Endodermal cell (in vitro differentiated cells): ENCODE measurements at regions not wholly inside any gene's neighbourhood (a gene's known extent, or its start where the extent isn't known, plus 50 kb on each side); places are given as distances from the start of the nearest gene placed in this dataset.

ENCODE experiments used
- DNase-seq: peaks from one replicate; pipeline ENCODE4 v3.0.0-alpha.2; 2017
- H3K27ac ChIP-seq: 2 replicates; pipeline ENCODE4 v1.5.1; 2013; ENCODE audit warnings: mild to moderate bottlenecking, low read depth, low read length, moderate library complexity
- H3K27me3 ChIP-seq: 2 replicates; pipeline ENCODE4 v1.6.1; 2013; ENCODE audit warnings: mild to moderate bottlenecking, low read length, moderate library complexity; ENCODE audit not compliant: insufficient read depth, control insufficient read depth, poor library complexity, severe bottlenecking
- H3K36me3 ChIP-seq: 2 replicates; pipeline ENCODE4 v1.7.0; 2013; ENCODE audit warnings: mild to moderate bottlenecking, low read length, moderate library complexity; ENCODE audit not compliant: control insufficient read depth, insufficient read depth
- H3K4me1 ChIP-seq: one replicate; pipeline ENCODE4 v1.7.0; 2013; ENCODE audit warnings: low read length; ENCODE audit not compliant: control insufficient read depth, insufficient read depth
- H3K4me3 ChIP-seq: 2 replicates; pipeline ENCODE4 v1.5.1; 2013; ENCODE audit warnings: mild to moderate bottlenecking, low read length, moderate library complexity
- H3K9ac ChIP-seq: 2 replicates; pipeline ENCODE4 v1.6.1; 2013; ENCODE audit warnings: mild to moderate bottlenecking, low read length, moderate library complexity; ENCODE audit not compliant: poor library complexity, severe bottlenecking; ENCODE audit errors: extremely low read depth
- H3K9me3 ChIP-seq: 2 replicates; pipeline ENCODE4 v1.6.1; 2013; ENCODE audit warnings: mild to moderate bottlenecking, low read length, moderate library complexity; ENCODE audit not compliant: control insufficient read depth
- H3K27ac Mint-ChIP-seq: 2 replicates; pipeline ENCODE4 v1.8.0; 2020; ENCODE audit warnings: mixed read lengths
- H3K27me3 Mint-ChIP-seq: 2 replicates; pipeline ENCODE4 v1.8.0; 2021; ENCODE audit warnings: mild to moderate bottlenecking, mixed read lengths; ENCODE audit not compliant: insufficient read depth
- H3K36me3 Mint-ChIP-seq: 2 replicates; pipeline ENCODE4 v1.8.0; 2020; ENCODE audit warnings: low read depth, mixed read lengths
- H3K4me1 Mint-ChIP-seq: 2 replicates; pipeline ENCODE4 v1.8.0; 2020; ENCODE audit warnings: mixed read lengths
- H3K4me3 Mint-ChIP-seq: 2 replicates; pipeline ENCODE4 v1.8.0; 2020; ENCODE audit warnings: mild to moderate bottlenecking, moderate library complexity, mixed read lengths
- H3K9me3 Mint-ChIP-seq: 2 replicates; pipeline ENCODE4 v1.8.0; 2020; ENCODE audit warnings: mild to moderate bottlenecking, mixed read lengths
- WGBS, 2 experiments: methylation state at CpG; one replicate each; pipeline versions ENCODE4 v1.1.5 to v1.1.7; 2013; ENCODE audit warnings: missing lambda C conversion rate in 2 of 2, mixed read lengths in 1 of 2; ENCODE audit not compliant: insufficient coverage in 1 of 2, insufficient read length in 1 of 2; 5-methylcytosine and 5-hydroxymethylcytosine counted together
- TF ChIP-seq, protein P1 (sequence below): fragments of 200-600 bp; sonication (generic); conservative IDR thresholded peaks from 2 replicates; pipeline ENCODE4 v1.5.0; 2021; ENCODE audit warnings: antibody characterized with exemption, mild to moderate bottlenecking

- WGBS, 2 experiments: 79 to 83% methylated on average over 4 of the region's 4 CpGs
- no peaks in the 10 kb centered on the region for H3K27me3 ChIP-seq
- H3K9ac ChIP-seq: no peak overlapping the region
- TF ChIP-seq, protein P1, sequence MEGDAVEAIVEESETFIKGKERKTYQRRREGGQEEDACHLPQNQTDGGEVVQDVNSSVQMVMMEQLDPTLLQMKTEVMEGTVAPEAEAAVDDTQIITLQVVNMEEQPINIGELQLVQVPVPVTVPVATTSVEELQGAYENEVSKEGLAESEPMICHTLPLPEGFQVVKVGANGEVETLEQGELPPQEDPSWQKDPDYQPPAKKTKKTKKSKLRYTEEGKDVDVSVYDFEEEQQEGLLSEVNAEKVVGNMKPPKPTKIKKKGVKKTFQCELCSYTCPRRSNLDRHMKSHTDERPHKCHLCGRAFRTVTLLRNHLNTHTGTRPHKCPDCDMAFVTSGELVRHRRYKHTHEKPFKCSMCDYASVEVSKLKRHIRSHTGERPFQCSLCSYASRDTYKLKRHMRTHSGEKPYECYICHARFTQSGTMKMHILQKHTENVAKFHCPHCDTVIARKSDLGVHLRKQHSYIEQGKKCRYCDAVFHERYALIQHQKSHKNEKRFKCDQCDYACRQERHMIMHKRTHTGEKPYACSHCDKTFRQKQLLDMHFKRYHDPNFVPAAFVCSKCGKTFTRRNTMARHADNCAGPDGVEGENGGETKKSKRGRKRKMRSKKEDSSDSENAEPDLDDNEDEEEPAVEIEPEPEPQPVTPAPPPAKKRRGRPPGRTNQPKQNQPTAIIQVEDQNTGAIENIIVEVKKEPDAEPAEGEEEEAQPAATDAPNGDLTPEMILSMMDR: no peak
- Mint-ChIP-seq H3K4me1 (no peaks in the 10 kb centered on the region), H3K27ac (no peak overlapping the region), H3K4me3 (no peak overlapping the region), H3K27me3 (no peaks in the 10 kb centered on the region), H3K36me3 (no peaks in the 10 kb centered on the region), H3K9me3 (peaks cover 19% of the 10 kb centered on the region)
- DNase-seq: no peak
- no peak overlapping the region for H3K4me3 ChIP-seq
- H3K27ac ChIP-seq: no peak overlapping the region
- H3K4me1 ChIP-seq: no peaks in the 10 kb centered on the region
- H3K9me3 ChIP-seq: no peaks in the 10 kb centered on the region
- no peaks in the 10 kb centered on the region for H3K36me3 ChIP-seq
These were observed 114.9 kb downstream of the CD8B2 start for GRCh38 chr2:106602042-106602441.

- WGBS, 2 experiments: 77 to 100% methylated on average over 2 to 3 of the region's 3 CpGs
- Mint-ChIP-seq H3K4me1 (no peaks in the 10 kb centered on the region), H3K27me3 (no peaks in the 10 kb centered on the region), H3K9me3 (peaks cover 9% of the 10 kb centered on the region), H3K27ac (no peak overlapping the region), H3K36me3 (no peaks in the 10 kb centered on the region), H3K4me3 (no peak overlapping the region)
- Histone ChIP-seq H3K9me3 (no peaks in the 10 kb centered on the region), H3K9ac (no peak overlapping the region), H3K4me3 (no peak overlapping the region), H3K4me1 (no peaks in the 10 kb centered on the region), H3K27me3 (no peaks in the 10 kb centered on the region), H3K27ac (no peak overlapping the region), H3K36me3 (no peaks in the 10 kb centered on the region)
- TF ChIP-seq, protein P1: no peak
- DNase-seq: no peak
These were observed 119.5 kb downstream of the CD8B2 start for GRCh38 chr2:106606652-106607051.

DNA sequence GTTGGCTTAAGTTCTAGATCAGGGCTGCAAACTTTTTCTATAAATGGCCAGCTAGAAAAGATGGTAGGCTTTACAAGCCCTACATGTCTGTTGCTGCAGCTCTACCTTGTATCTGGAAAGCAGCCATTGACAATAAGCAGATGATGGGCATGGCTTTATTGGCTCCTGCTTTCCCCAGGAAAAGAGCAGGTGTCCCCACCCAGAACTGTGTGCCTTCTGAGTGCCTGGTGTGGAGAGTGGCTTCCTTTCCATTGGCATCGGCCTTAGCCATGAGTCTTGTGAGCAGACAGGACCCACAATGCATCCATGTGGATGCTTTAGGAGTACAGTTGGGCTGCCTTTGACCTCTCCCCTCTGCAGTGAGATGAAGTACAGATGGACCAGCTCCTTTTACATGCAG lies 120.2 kb downstream of the CD8B2 start:
- Mint-ChIP-seq H3K27me3 (no peaks in the 10 kb centered on the region), H3K9me3 (peaks cover 1% of the 10 kb centered on the region), H3K4me1 (no peaks in the 10 kb centered on the region), H3K27ac (no peak overlapping the region), H3K36me3 (no peaks in the 10 kb centered on the region), H3K4me3 (no peak overlapping the region)
- H3K4me1 ChIP-seq: no peaks in the 10 kb centered on the region
- no peaks in the 10 kb centered on the region for H3K36me3 ChIP-seq
- no peak overlapping the region for H3K9ac ChIP-seq
- no peak overlapping the region for H3K27ac ChIP-seq
- no peaks in the 10 kb centered on the region for H3K27me3 ChIP-seq
- no peak overlapping the region for H3K4me3 ChIP-seq
- 92 to 100% methylated on average over 1 of the region's 1 CpG for WGBS, 2 experiments
- TF ChIP-seq, protein P1: no peak
- H3K9me3 ChIP-seq: no peaks in the 10 kb centered on the region
- DNase-seq: no peak
